Epithelial cell of prostate (primary cell): ENCODE measurements at regions not wholly inside any gene's neighbourhood (a gene's known extent, or its start where the extent isn't known, plus 50 kb on each side); places are given as distances from the start of the nearest gene placed in this dataset.
"Not testable (repeated sequence)": the region's sequence is repeated elsewhere in the genome, so short reads cannot be mapped to it uniquely, and the experiment has no call there.

ENCODE experiments used
- DNase-seq: peaks from one replicate; pipeline ENCODE4 v3.0.0-alpha.2; 2011; ENCODE audit warnings: low read depth, low spot score
- H3K27ac ChIP-seq: fragments of 450-650 bp; 2 replicates; pipeline ENCODE4 v1.5.1; 2017; ENCODE audit warnings: mild to moderate bottlenecking

- DNase-seq = no peak
- no peak overlapping the region for H3K27ac ChIP-seq
Measured at GRCh38 chr22:25389541-25389919, 170.1 kb downstream of the CRYBB2 start.

GRCh38 chr22:25390297-25391240, 171.1 kb downstream of the CRYBB2 start:
- DNase-seq = no peak

DNA sequence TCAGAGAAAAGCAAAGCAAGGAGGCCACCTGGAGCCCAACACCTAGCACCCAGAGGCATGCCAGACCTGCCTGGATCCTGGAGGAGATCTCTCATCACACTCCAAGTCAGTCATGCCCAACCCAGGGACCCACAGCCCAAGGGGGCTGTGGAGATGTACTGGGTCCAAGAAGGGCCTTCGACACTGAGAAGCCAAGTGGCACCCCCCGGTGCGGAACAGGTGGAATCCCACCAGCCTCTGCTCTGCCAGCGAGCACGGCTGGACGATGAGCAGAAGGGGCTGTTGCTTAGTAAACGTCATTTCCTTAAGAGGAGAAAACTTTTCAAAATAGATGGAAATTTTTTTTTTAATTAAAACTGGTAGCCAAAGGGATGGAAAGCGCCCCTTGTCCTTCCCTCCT, 171.9 kb upstream of the GRK3 start:
- DNase-seq = no peak
- H3K27ac ChIP-seq = no peak overlapping the region

More at GRCh38 chr22:25390297-25391240, 171.1 kb downstream of the CRYBB2 start:
- H3K27ac ChIP-seq = no peak overlapping the region

DNA sequence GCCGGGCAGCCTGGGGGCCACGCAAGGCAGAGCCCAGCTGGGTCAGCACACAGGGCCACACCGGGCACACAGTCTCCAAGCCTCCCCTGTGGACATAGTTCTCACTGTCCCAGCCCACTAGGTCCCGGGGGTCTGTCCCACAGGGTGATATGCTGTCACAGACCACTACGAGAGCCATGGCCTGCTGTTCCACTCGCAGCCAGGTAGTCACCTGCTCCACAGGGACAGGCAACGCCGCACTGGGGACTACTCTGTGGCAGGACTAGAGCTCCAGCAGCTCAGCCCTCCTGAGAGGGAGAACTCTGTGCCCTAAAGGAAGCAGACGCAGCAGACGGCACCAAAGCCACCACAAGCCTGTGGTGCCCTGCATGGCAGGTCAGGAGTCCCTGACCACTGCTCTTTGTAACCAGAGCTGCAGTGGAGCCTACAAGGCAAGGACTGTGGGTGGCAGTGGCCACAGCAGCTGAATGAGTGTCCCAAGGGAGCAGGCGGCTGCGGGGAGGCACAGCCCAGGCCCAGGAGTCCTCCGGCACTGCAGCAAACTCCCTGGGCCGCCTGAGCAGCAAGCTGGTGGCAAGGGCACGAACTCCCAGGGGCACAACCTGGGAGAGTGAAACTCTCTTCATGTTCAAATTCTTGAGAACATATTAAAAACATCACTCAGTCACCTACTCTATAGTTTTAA, 171.2 kb upstream of the GRK3 start:
- no peak for DNase-seq
- no peak overlapping the region for H3K27ac ChIP-seq

- no peak overlapping the region for H3K27ac ChIP-seq
- no peak for DNase-seq
Measured at GRCh38 chr22:25395468-25395867, 169.0 kb upstream of the GRK3 start.

DNA sequence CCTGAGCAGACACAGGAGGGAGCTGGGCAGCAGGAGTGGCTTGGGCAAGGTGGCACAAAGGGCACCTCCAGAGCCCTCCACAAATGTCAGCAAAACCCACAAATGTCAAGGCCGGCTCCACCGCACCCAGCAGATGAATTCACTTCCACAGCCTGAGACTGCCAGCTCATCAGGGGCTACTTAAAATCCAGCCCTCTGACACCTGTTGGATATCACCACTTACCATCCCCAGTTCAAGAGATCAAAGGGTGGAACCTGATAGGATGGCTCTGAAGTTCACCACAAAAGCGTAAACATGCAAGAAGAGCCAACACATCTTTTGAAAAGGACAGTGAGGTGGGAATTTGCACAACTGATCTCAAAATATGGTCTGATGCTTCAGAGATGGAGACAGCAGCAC, 168.6 kb upstream of the GRK3 start:
- no peak for DNase-seq
- no peak overlapping the region for H3K27ac ChIP-seq

- H3K27ac ChIP-seq = no peak overlapping the region
- no peak for DNase-seq
Measured at GRCh38 chr22:25396615-25397200, 167.8 kb upstream of the GRK3 start.

DNA sequence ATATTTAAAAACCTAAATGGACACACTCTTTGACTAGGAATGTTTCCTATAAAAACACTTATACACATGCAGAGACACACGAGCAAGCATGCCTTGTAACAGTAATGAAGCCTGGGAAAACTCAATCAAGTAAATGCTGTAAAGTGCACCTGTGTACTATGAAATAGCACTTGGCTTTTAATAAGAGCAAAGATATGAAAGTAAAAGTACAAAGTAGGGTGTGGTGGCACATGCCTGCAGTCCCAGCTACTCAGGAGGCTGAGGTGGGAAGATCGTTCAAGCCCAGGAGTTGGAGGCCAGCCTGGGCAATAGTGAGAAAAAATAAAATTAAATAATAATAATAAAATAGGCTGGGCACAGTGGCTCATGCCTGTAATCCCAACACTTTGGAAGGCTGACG, 166.9 kb upstream of the GRK3 start:
- no peak for DNase-seq
- no peak overlapping the region for H3K27ac ChIP-seq

GRCh38 chr22:25398591-25399062, 165.8 kb upstream of the GRK3 start:
- DNase-seq = not testable (repeated sequence)

DNA sequence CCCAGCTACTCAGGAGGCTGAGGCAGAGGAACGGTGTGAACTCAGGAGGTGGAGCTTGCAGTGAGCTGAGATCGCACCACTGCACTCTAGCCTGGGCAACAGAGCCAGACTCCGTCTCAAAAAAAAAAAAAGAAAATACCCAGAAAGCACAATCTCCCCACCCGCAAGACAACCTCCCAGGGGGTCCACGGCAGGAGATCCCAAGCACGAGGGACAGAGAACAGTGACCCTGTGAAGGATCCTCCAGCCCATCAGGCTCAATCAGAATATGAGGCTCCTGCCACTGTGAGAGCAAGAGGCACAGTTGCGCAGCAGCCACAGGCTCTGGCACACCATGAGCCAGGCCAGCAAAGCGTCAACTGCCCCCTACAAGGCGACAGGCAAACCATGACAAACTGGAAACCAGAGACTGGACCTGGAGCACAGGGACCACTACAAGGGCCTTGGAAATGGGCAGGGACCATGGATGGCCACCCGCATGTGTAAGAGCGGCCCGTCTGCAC, 164.8 kb upstream of the GRK3 start:
- no peak overlapping the region for H3K27ac ChIP-seq
- no peak for DNase-seq

More at GRCh38 chr22:25398591-25399062, 165.8 kb upstream of the GRK3 start:
- not testable (repeated sequence) for H3K27ac ChIP-seq

DNA sequence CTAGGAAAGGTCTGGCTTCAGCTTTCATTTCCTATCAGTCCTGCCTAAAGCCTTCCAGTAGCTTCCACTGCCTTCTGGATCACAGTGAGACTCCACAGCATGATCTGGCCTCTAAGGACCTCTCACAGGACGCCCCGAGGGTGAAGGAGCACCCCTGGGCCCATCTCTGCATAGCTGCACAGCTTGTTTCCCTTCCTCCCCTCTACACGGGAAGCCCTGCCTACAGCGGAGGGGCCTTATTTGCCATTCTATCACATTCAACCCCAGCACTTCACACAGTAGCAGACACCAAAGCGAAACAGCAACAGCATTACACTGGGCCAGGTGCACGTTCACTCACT, 162.3 kb upstream of the GRK3 start:
- no peak for DNase-seq
- H3K27ac ChIP-seq = no peak overlapping the region

- peak overlapping the region; percentile 56 for H3K27ac ChIP-seq
- DNase-seq = no peak
Measured at GRCh38 chr22:25402501-25403283, 161.8 kb upstream of the GRK3 start.

- peak overlapping the region; percentile 56 for H3K27ac ChIP-seq
Measured at GRCh38 chr22:25403284-25403810, 161.1 kb upstream of the GRK3 start.

DNA sequence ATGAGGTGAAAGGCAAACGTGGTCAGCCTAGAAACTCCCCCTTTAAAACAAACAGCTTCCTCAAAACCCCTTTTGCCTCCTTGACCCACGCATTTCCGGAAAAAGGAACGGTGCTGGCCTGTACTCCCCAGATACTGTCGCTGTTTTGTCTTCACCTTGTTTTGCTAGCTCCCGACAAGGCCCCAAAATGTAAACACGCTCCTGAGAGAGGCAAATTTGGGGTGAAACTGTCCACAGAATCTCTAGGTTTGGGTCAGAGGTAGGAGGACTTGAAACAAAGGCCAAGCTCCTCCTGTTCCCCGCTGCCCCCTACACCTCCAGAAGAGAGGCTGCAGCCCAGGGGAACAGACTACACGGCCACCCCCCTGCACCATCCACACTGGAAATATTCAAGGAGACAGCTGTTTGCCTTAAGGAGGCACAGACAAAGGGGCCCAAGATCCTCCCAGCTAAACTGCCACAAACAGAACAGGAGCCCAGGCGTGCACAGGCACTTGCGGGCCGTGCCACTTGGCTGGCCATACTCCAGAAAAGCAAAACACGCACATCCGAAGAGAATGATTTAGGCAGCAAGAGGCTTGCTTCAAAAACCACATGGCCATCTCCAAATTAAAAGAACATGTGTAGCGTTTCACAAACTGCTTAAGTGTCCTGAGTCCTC, 160.5 kb upstream of the GRK3 start:
- H3K27ac ChIP-seq = peak overlapping the region; percentile 56

More at GRCh38 chr22:25403284-25403810, 161.1 kb upstream of the GRK3 start:
- no peak for DNase-seq

DNA sequence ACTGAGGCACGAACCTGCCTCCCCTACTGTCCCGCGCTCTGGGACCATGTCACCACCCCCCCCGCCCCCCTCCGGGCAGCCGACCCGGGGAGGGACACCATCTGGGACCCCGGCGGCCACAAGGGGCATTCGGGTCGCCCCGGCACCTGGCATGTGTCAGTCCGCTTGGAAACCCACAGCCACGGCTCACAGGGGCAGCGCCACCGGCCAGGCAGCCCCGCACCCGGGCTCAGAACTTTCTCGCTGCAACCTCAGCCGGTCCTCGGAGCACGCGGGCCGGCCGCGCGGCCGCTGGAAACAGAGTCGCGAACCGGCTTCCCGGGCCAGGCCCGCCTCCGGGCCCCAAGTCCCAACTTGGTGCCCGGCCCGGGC, 159.9 kb upstream of the GRK3 start:
- no peak for DNase-seq
- peak overlapping the region; percentile 56 for H3K27ac ChIP-seq

More for the DNA sequence above, 160.5 kb upstream of the GRK3 start:
- DNase-seq = no peak

DNA sequence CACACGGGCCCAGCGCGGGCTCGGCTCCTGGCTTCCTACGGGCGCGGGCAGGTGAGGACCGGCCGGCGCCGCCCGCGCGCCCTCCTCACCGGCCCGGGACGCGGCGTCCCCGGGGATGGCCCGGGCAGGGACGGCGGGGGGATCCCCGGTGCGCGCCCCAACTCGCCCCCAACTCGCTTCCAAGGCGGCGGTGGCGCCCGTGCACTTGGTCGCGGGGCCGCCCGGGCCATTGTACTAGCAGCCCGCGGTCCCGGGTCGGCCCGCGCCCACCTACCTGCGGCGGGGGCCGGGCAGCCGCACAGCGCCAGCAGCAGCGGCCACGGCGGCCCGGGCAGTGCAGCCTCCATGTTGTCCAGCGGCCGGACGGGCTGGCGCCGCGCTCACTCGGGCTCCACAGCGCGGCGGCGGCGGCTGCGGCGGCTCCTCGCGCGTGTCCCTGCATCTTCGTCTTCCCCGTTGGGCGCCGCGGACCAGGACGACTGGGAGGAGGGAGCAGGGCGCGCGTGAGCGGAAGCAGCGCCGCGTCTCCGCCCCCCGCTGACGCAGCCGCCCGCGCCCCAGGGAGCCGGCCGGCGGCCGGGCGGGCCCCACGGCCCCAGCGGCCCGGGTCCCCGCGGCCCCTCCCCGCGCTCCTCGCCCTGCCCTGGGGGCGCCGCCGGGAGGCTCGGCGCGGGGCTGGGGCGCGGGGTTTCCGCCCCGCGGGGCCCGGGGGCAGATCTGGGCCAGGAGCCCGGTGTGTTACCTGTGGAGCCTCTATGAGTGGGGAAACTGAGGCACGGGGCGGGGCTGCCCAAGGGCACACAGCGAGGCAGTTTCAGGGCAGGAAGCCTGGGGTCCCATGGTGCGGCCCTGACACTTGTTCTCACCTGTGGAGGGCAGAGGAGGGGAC, 159.3 kb upstream of the GRK3 start:
- DNase-seq = no peak
- H3K27ac ChIP-seq = peak overlapping the region; percentile 56

GRCh38 chr22:25405841-25406509, 158.5 kb upstream of the GRK3 start:
- peak overlapping the region; percentile 56 for H3K27ac ChIP-seq
- no peak for DNase-seq
